Endothelial cell (in vitro differentiated cells): ENCODE measurements at regions not wholly inside any gene's neighbourhood (a gene's known extent, or its start where the extent isn't known, plus 50 kb on each side); places are given as distances from the start of the nearest gene placed in this dataset.

Source experiments
- DNase-seq: peaks from one replicate; pipeline ENCODE4 v3.0.0; 2021; ENCODE audit warnings: low spot score
- H3K27ac Mint-ChIP-seq: one replicate; pipeline ENCODE4 v1.8.0; 2021; ENCODE audit warnings: mixed read lengths, inconsistent platforms; ENCODE audit not compliant: unreplicated experiment
- H3K27me3 Mint-ChIP-seq: one replicate; pipeline ENCODE4 v1.8.0; 2021; ENCODE audit warnings: mild to moderate bottlenecking, moderate library complexity, mixed read lengths, inconsistent platforms; ENCODE audit not compliant: unreplicated experiment
- H3K36me3 Mint-ChIP-seq: one replicate; pipeline ENCODE4 v1.8.0; 2021; ENCODE audit warnings: mild to moderate bottlenecking, low read depth, mixed read lengths, inconsistent platforms; ENCODE audit not compliant: unreplicated experiment
- H3K4me1 Mint-ChIP-seq: one replicate; pipeline ENCODE4 v1.8.0; 2021; ENCODE audit warnings: mild to moderate bottlenecking, mixed read lengths, inconsistent platforms; ENCODE audit not compliant: unreplicated experiment
- H3K4me3 Mint-ChIP-seq: one replicate; pipeline ENCODE4 v1.8.0; 2021; ENCODE audit warnings: mild to moderate bottlenecking, mixed read lengths, inconsistent platforms; ENCODE audit not compliant: unreplicated experiment
- H3K9me3 Mint-ChIP-seq: one replicate; pipeline ENCODE4 v1.8.0; 2021; ENCODE audit warnings: mixed read lengths, inconsistent platforms; ENCODE audit not compliant: unreplicated experiment
- CTCF ChIP-seq: fragments of 200-600 bp; sonication (generic); IDR thresholded peaks from one replicate; pipeline ENCODE4 v1.5.0; 2021; ENCODE audit warnings: antibody characterized with exemption; ENCODE audit not compliant: unreplicated experiment

- H3K36me3 Mint-ChIP-seq: no peaks in the 10 kb centered on the region
- no peaks in the 10 kb centered on the region for H3K4me1 Mint-ChIP-seq
- no peak for TF ChIP-seq CTCF
- no peak for DNase-seq
- H3K4me3 Mint-ChIP-seq: no peak overlapping the region
- no peak overlapping the region for H3K27ac Mint-ChIP-seq
- H3K9me3 Mint-ChIP-seq: peaks cover 11% of the 10 kb centered on the region
- H3K27me3 Mint-ChIP-seq: peaks cover 4% of the 10 kb centered on the region
Measured at GRCh38 chr4:189507060-189507459, 433.6 kb upstream of the FRG1 start.

DNA sequence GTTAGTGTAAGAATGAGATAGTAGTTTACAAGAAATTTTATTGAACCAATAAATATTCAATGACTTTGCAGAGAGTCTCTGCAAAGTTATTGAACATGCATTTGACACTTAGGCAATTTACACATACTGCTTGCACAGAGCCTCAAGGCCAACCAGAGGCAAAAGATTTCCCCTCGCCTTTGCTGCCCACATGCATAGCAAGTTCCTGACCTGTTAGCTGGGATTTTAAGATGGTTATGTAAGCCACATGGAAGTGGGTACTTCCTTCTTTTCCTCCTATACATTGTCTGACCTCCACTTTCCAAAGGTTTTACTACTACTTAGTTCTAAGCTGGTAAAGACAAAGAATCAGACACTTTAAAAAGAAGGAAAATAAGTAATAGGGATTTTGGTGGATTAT is 430.1 kb upstream of the FRG1 start:
- no peaks in the 10 kb centered on the region for H3K36me3 Mint-ChIP-seq

DNA sequence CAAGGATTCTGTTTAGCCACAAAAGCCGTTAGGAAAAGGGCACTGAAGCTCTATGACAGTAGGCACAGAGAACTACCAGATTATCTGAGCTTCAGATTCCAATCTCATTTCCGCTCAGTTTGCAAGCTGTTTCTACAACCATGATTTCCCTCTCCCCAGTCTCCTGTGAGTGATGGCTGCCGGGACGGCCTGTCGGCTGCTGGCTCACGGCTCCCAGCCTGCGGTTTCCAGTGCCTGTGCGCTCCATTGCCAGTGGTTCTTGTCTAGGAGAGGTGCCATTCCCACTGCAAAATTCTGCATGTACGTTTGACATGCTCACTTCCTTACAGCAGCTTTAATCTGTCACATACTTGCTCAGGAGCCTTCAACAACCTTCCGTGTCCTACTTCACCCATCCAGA is 429.1 kb upstream of the FRG1 start:
- H3K4me1 Mint-ChIP-seq: no peaks in the 10 kb centered on the region
- TF ChIP-seq CTCF: no peak
- H3K27me3 Mint-ChIP-seq: peaks cover 3% of the 10 kb centered on the region
- no peak overlapping the region for H3K4me3 Mint-ChIP-seq
- no peaks in the 10 kb centered on the region for H3K36me3 Mint-ChIP-seq
- H3K9me3 Mint-ChIP-seq: peaks cover 4% of the 10 kb centered on the region
- no peak for DNase-seq
- no peak overlapping the region for H3K27ac Mint-ChIP-seq

More for the DNA sequence above, 430.1 kb upstream of the FRG1 start:
- no peak for TF ChIP-seq CTCF
- Mint-ChIP-seq H3K27me3 (peaks cover 2% of the 10 kb centered on the region), H3K4me1 (no peaks in the 10 kb centered on the region), H3K4me3 (no peak overlapping the region), H3K9me3 (peaks cover 9% of the 10 kb centered on the region), H3K27ac (no peak overlapping the region)
- no peak for DNase-seq

- H3K36me3 Mint-ChIP-seq: no peaks in the 10 kb centered on the region
- peaks cover 4% of the 10 kb centered on the region for H3K9me3 Mint-ChIP-seq
- no peak overlapping the region for H3K27ac Mint-ChIP-seq
- peaks cover 3% of the 10 kb centered on the region for H3K27me3 Mint-ChIP-seq
- no peak overlapping the region for H3K4me3 Mint-ChIP-seq
- TF ChIP-seq CTCF: no peak
- DNase-seq: no peak
- H3K4me1 Mint-ChIP-seq: no peaks in the 10 kb centered on the region
Measured at GRCh38 chr4:189513421-189513820, 427.3 kb upstream of the FRG1 start.

GRCh38 chr4:189514209-189514608 is 426.5 kb upstream of the FRG1 start:
- H3K4me3 Mint-ChIP-seq: no peak overlapping the region
- no peak for TF ChIP-seq CTCF
- peaks cover 4% of the 10 kb centered on the region for H3K9me3 Mint-ChIP-seq
- no peaks in the 10 kb centered on the region for H3K4me1 Mint-ChIP-seq
- DNase-seq: no peak
- no peak overlapping the region for H3K27ac Mint-ChIP-seq
- peaks cover 3% of the 10 kb centered on the region for H3K27me3 Mint-ChIP-seq
- no peaks in the 10 kb centered on the region for H3K36me3 Mint-ChIP-seq
